ENCODE measurements at regions not wholly inside any gene's neighbourhood (a gene's known extent, or its start where the extent isn't known, plus 50 kb on each side); places are given as distances from the start of the nearest gene placed in this dataset.

DNA sequence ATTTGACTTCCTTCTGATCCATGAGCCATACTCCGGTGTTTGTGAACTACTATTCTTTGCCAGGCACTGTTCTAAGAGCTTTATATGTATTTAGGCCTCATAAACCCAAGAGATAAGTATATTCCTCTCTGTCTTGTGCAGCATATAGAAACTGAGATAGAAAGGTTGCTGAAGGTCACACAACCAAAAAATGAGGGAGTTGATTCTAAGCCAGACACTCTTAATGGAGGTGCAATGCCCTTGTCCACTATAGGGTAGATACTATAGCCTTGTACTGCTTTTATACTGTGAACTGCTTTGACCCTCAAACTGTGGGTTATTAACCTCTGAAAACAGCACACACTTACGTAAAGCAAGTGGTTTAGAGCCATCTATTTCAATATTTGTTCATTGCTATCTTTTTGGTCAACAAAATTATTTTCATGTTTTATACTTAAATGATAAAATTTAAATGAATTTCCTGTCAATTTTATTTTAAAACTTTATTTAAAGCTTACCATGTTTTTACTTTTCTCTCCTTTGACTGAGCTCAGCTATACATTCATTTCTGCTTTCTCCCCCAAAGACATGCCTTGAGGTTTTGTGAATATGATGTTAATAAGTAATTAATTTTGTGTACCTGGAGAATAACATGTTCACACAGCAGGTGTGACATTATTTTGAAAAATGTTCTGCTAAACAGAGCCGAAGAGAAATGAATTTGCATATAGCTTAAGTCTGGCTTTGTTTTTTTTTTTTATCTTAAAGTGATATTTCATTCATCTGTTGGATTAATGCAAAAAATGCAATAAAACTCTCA lies 687.3 kb downstream of the DNAJB9 start:
- H3K4me3 ChIP-seq (ENCODE audit: low read depth, low read length) = no peak overlapping the region
- no peak for DNase-seq (ENCODE audit: low read depth)
- no peak for TF ChIP-seq CTCF (IDR thresholded peaks at IDR 0.05; ENCODE audit: insufficient read depth, low read depth, low read length)

- DNase-seq (ENCODE audit: low read depth) = no peak
Measured at GRCh38 chr7:109259151-109259550, 689.5 kb downstream of the DNAJB9 start.

DNA sequence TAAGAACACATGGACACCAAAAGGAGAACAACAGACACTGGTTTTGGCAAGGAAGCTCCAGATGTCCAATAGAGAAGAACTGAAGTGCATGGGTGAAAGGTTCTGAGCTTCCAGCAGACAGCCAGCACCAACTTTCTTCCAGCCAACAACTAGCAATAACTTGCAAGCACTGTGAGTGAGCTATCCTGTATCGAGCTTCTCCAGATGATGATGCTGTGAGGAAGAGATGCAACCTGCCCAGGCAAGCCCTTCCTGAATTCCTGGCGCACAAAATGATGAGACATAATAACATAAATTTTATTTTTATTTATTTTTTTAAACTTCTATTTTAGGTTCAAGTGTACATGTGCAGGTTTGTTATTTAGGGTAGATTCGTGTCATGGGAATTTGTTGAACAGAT lies 692.1 kb downstream of the DNAJB9 start:
- DNase-seq (ENCODE audit: low read depth) = no peak
- H3K4me3 ChIP-seq (ENCODE audit: low read depth, low read length) = no peak overlapping the region
- TF ChIP-seq CTCF (IDR thresholded peaks at IDR 0.05; ENCODE audit: insufficient read depth, low read depth, low read length) = no peak

More at GRCh38 chr7:109259151-109259550, 689.5 kb downstream of the DNAJB9 start:
- no peak for TF ChIP-seq CTCF (IDR thresholded peaks at IDR 0.05; ENCODE audit: insufficient read depth, low read depth, low read length)
- no peak overlapping the region for H3K4me3 ChIP-seq (ENCODE audit: low read depth, low read length)

- no peak for DNase-seq (ENCODE audit: low read depth)
- TF ChIP-seq CTCF (IDR thresholded peaks at IDR 0.05; ENCODE audit: insufficient read depth, low read depth, low read length) = no peak
- H3K4me3 ChIP-seq (ENCODE audit: low read depth, low read length) = no peak overlapping the region
Measured at GRCh38 chr7:109266610-109267009, 696.9 kb downstream of the DNAJB9 start.

GRCh38 chr7:109276348-109276747 lies 706.7 kb downstream of the DNAJB9 start:
- no peak for TF ChIP-seq CTCF (IDR thresholded peaks at IDR 0.05; ENCODE audit: insufficient read depth, low read depth, low read length)
- H3K4me3 ChIP-seq (ENCODE audit: low read depth, low read length) = no peak overlapping the region
- no peak for DNase-seq (ENCODE audit: low read depth)

GRCh38 chr7:109282726-109283125 lies 713.1 kb downstream of the DNAJB9 start:
- no peak overlapping the region for H3K4me3 ChIP-seq (ENCODE audit: low read depth, low read length)
- no peak for TF ChIP-seq CTCF (IDR thresholded peaks at IDR 0.05; ENCODE audit: insufficient read depth, low read depth, low read length)
- no peak for DNase-seq (ENCODE audit: low read depth)

DNA sequence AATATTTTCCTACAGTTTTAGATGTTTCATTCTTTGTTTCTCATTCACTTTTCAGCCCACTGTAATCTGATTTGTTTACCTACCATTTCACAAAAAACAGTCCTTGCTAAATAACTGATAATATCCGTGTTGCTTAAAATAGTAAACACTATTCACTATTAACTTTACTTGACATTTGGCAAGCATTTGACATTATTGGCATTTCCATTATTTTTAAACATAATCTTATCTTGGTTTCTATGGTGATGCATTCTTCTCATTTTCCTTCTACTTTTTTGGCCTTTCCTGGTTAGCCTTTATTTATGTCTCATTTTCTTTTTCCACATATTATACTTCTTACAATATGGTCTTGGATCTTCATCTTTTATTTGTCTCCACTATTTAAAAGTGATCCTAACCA lies 715.3 kb downstream of the DNAJB9 start:
- DNase-seq (ENCODE audit: low read depth) = no peak
- TF ChIP-seq CTCF (IDR thresholded peaks at IDR 0.05; ENCODE audit: insufficient read depth, low read depth, low read length) = no peak
- no peak overlapping the region for H3K4me3 ChIP-seq (ENCODE audit: low read depth, low read length)
